Kidney (tissue), 13 donors: ENCODE measurements at regions not wholly inside any gene's neighbourhood (a gene's known extent, or its start where the extent isn't known, plus 50 kb on each side); places are given as distances from the start of the nearest gene placed in this dataset.

Experiments used
- DNase-seq, 5 donors: peaks; one replicate each; pipeline ENCODE4 v3.0.0-alpha.2; 2013 to 2020
- FAIRE-seq: peaks from 2 replicates; lab custom pipeline; 2012; peaks lifted over from hg19 to GRCh38; lab: Jason Lieb, UNC
- H3K27ac ChIP-seq, 2 donors: one replicate each; pipeline ENCODE4 v1.7.0; 2013; ENCODE audit warnings: low read depth in 2 of 2, low read length in 2 of 2, inconsistent platforms in 1 of 2
- H3K27me3 ChIP-seq: one replicate; pipeline ENCODE4 v1.7.1; 2013; ENCODE audit warnings: low read length, inconsistent platforms; ENCODE audit not compliant: control insufficient read depth, insufficient read depth
- H3K36me3 ChIP-seq, 3 donors: one replicate each; pipeline versions ENCODE4 v1.7.0 to v1.7.1; 2013; ENCODE audit warnings: low read length in 3 of 3, control low read depth in 1 of 3, inconsistent platforms in 1 of 3; ENCODE audit not compliant: insufficient read depth in 3 of 3, control insufficient read depth in 2 of 3
- H3K4me1 ChIP-seq, 3 donors: one replicate each; pipeline versions ENCODE4 v1.7.0 to v1.7.1; 2013; ENCODE audit warnings: low read length in 3 of 3, inconsistent platforms in 1 of 3, low read depth in 1 of 3; ENCODE audit not compliant: control insufficient read depth in 2 of 3, insufficient read depth in 2 of 3
- H3K4me3 ChIP-seq, 3 donors: one replicate each; pipeline versions ENCODE4 v1.7.0 to v1.8.1; 2013; ENCODE audit warnings: low read length in 3 of 3, control low read depth in 1 of 3, inconsistent platforms in 1 of 3
- H3K9ac ChIP-seq, 3 donors: one replicate each; pipeline versions ENCODE4 v1.7.0 to v1.7.1; 2013; ENCODE audit warnings: low read length in 3 of 3, control low read depth in 1 of 3, inconsistent platforms in 1 of 3
- H3K9me3 ChIP-seq, 3 donors: one replicate each; pipeline versions ENCODE4 v1.7.0 to v1.7.1; 2013; ENCODE audit warnings: low read length in 3 of 3, control low read depth in 1 of 3, inconsistent platforms in 1 of 3; ENCODE audit not compliant: control insufficient read depth in 2 of 3, insufficient read depth in 1 of 3
- CTCF ChIP-seq: IDR thresholded peaks from 3 replicates; pipeline ENCODE4 v1.5.1; 2012; ENCODE audit warnings: mild to moderate bottlenecking, moderate library complexity, borderline replicate concordance; ENCODE audit not compliant: insufficient read depth; ENCODE audit errors: extremely low read depth
- intact Hi-C: fragments of 100-400 bp; cut with DNase I; formaldehyde crosslinking; loops from one replicate; pipeline ENCODE4 v1.11.1; 2022
- donor health status: control.
- donor health status: control.
- donor health status: control.
- donor health status: control.
- donor health status: control.
- donor health status: DM: yes; HTN: yes; CAD: no.
- donor health status: Normal renal cell carcinoma (clear cell type).

- Histone ChIP-seq H3K4me1 (peaks cover 0 to 4% (median 0%) of the 10 kb centered on the region in 3 donors), H3K4me3 (no peak overlapping the region), H3K9me3 (no peaks in the 10 kb centered on the region), H3K36me3 (no peaks in the 10 kb centered on the region), H3K27ac (peak overlapping the region in 1 of 2 donors; percentile 13), H3K9ac (no peak overlapping the region), H3K27me3 (no peaks in the 10 kb centered on the region)
- intact Hi-C loops = no loop called here
- no peak for TF ChIP-seq CTCF
- DNase-seq (peak in 4 of 5 donors; percentile 46 to 80 (median 66)), FAIRE-seq (no peak)
Measured at GRCh38 chr15:95290176-95290974, 1040.1 kb upstream of the NR2F2 start.

- Histone ChIP-seq H3K4me1 (peaks cover 0 to 6% (median 5%) of the 10 kb centered on the region in 3 donors), H3K9ac (no peak overlapping the region), H3K27ac (no peak overlapping the region), H3K9me3 (no peaks in the 10 kb centered on the region), H3K4me3 (no peak overlapping the region), H3K27me3 (no peaks in the 10 kb centered on the region), H3K36me3 (no peaks in the 10 kb centered on the region)
- TF ChIP-seq CTCF = peak; percentile 40
- intact Hi-C loops = no loop called here
- FAIRE-seq = peak; percentile 55
- DNase-seq = peak in 3 of 5 donors; percentile 24 to 87 (median 84)
Measured at GRCh38 chr15:95291898-95292472, 1038.5 kb upstream of the NR2F2 start.

GRCh38 chr15:95292785-95293450 lies 1037.6 kb upstream of the NR2F2 start:
- Histone ChIP-seq H3K36me3 (no peaks in the 10 kb centered on the region), H3K4me3 (peak overlapping the region in 1 of 3 donors; percentile 0), H3K27me3 (no peaks in the 10 kb centered on the region), H3K9ac (no peak overlapping the region), H3K4me1 (peaks cover 0 to 6% (median 5%) of the 10 kb centered on the region in 3 donors), H3K27ac (peak overlapping the region in 1 of 2 donors; percentile 40), H3K9me3 (no peaks in the 10 kb centered on the region)
- DNase-seq (peak in 4 of 5 donors; percentile 59 to 86 (median 65)), FAIRE-seq (no peak)
- intact Hi-C loops = no loop called here
- no peak for TF ChIP-seq CTCF
